ENCODE measurements at regions not wholly inside any gene's neighbourhood (a gene's known extent, or its start where the extent isn't known, plus 50 kb on each side); places are given as distances from the start of the nearest gene placed in this dataset.

DNA sequence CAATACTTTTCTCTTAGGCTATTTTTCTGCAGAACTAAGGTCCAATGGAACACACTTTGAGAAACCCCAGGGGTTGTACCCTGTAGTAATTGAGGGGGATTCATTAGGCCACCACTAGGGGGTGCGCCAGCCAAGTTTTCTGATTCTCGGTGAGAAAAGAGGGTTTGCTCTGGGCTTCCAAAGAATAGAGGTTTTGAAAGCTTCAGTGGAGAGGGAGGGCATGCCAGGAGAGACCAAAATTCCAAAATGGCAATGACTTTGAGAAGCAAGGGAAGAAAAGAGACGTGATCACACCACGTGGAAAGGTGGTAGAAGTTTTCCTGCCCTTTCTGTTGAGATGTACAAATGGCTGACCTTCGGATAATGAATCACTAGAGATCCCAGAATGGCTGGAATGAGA is 323.3 kb downstream of the RPS6KC1 start:
- peak; percentile 38 for DNase-seq (ENCODE audit: low spot score)

DNA sequence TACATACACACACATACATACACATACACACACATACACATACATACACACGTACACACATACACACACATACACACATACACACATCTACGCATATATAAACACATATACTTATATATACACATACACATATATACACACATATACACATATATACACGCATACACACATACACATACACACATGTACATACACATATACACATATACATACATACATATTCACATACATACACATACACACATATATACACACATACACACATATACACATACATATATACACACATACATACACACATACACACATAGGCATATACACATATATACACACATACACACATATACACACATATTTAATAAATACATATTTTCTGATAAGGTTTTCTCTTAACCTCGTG is 324.0 kb downstream of the RPS6KC1 start:
- DNase-seq (ENCODE audit: low spot score): no peak

DNA sequence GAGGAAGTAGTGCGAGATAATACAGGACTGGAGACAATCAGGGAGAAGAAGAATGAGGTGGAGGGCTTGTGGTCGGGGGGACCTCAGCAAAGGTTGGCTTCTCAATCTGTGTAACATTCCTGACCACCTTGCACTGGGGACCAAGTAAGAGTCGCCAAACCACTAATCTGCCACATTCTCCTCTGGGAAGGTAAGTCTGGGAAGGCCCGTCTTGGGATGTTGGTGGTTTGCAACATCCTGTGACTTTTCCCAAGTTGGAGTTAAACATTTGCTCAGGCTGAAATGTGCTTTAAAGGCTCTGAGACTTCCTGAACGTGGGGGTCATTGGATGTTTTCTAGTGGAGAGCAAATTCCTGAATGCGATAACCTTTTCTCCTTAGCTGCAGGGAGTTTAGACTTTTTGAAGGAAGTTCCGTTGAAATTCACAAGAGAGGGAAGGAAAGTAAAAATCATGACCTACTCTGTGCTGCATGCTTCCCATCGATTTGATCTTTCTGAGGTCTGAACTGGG is 325.9 kb downstream of the RPS6KC1 start:
- DNase-seq (ENCODE audit: low spot score): no peak

DNA sequence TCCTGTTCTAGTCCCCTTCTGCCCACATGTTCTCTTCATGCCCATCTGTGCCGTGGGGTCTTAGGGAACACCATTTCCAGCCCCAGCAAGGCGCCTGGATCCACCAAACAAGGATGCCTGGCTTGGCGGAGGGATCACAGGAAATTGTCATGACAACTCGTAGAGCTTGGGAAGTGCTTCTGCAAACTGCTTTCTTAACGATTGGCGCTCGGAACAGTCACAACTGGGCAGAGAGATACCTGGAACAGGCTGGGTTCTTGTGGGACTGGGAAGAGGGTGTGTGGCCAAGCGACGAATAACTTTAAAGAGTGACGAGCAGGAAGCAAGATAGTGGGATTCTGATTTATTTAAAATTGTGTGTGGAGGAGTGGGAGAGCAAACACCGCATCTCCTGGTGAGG is 329.8 kb downstream of the RPS6KC1 start:
- DNase-seq (ENCODE audit: low spot score): no peak

DNA sequence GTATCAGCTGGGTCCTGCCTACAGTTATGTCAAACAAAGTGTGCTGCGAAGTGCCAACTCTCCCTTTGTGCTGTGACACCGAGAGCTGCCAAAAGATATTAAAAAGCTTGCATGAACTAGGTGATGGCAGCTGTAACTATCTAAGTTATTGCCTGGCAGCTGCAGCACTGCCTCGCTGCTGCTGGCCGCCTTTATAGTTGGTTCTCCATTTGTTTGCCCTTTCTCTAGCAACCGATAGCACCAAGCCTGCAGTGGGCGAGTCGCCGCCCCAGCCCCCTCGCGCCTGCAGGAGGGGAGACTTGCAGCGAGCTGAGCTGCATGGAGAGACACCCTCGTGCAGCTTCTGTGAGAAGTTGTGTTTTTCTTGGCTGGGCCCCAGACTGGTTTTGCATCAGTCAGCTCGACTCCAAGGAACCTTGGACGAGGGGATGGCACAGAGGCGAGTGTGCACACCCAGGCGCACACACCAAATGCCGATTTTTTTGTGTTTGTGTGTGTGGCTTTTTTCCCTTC is 330.6 kb downstream of the RPS6KC1 start:
- no peak for DNase-seq (ENCODE audit: low spot score)

DNA sequence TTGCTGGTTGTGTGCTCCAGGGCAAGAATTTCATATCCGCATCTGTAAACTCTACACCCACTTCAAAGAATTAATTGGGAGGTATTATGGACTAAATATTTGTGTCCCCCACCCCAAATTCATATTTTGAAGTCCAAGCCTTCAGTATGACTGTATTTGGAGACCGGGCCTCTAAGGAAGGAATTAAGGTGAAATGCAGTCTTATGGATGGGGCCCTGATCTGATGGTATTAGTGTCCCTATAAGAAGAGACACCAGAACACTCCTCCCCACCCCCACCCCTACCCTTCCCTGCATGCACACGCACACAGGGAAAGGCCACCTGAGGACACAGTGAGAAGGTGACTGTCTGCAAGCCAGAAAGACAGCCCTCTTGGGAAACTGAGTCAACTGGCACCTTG is 332.4 kb downstream of the RPS6KC1 start:
- DNase-seq (ENCODE audit: low spot score): no peak

DNA sequence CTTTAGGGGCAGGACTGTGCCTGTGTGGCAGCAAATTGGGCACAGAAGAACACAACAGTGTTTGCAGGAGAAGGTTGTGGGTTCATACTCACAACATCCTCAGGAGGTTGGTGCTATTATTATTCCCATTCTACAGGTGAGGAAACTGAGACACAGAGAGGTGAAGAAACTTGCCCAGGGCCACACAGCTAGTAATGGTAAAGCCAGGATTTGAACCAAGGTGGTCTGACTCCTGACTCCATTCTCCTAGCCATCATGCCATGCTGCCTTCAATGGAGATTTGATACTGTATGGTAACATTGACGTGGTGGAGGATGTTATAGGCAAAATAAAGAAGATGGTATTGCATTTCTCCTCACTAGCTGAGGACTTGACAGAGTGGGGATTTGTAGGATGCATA is 334.2 kb downstream of the RPS6KC1 start:
- DNase-seq (ENCODE audit: low spot score): no peak

DNA sequence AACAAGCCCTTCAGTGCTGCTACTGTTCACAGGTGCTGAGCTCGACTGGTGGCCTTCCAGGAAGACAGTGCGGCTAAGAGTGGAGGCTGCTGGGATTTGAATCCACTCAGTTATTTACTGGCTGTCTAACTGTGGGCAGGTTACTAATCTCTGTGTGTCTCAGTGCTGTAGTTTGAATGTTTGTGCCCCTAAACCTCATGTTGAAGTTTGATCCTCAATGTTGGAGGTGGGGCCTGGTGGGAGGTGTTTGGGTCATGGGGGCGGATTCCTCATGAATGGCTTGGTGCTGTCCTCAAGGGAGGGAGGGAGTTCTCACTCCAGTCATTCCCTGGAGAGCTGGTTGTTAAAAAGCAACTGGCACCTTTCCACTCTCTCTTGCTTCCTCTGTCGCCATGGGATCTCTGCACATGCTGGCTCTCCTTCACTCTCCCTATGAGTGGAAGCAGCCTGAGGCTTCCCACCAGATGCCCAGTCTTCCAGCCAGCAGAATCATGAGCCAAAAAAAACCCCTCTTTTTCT is 334.8 kb downstream of the RPS6KC1 start:
- DNase-seq (ENCODE audit: low spot score): no peak

DNA sequence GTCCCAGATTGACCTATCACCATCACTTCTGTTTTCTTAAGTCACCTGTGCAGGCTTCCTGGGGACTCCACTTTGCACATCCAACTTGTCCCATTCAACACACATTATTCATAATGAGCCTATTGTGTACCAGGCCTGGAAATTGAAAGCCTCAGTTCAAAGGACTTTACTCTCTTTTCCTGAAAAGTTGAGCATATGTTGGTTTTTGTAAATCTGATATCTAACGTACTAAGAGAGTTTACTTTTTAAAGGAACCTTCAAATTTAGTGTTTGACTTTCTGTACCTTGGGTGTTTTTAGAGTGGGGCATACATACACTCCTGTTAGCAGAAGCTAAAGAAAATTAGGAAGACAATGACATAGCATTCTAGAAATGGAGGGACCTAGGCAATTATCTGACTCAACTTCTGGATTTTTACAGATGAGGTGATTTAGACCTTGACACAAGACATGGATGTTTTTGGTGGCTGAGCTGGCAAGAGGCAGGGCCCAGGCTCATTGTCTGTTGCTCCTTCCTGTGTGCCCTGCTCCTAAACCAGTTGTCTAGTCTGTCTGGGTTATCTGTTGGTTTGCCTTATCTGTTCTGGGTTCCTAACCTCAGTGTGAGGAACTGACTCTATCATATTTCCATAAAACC is 336.5 kb downstream of the RPS6KC1 start:
- no peak for DNase-seq (ENCODE audit: low spot score)

DNA sequence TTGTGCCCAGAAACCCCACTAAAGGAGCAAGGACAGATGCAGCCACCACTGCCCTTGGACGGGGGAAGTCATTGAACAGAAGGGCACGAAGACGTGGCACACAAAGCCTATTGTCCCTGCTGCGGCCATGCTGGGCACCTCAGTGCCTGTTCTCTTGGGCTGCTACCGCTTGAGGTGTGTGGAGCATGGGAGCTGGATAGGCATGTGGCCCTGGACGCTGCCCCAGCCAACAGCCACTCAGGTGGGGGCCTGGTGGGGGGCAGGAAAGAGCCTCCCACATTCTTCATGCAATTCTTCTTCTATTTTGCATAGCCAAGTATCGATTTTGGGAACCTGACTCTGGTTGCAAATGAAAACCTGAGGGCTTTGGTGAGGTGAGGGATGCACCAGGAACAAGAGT is 337.2 kb downstream of the RPS6KC1 start:
- DNase-seq (ENCODE audit: low spot score): no peak

DNA sequence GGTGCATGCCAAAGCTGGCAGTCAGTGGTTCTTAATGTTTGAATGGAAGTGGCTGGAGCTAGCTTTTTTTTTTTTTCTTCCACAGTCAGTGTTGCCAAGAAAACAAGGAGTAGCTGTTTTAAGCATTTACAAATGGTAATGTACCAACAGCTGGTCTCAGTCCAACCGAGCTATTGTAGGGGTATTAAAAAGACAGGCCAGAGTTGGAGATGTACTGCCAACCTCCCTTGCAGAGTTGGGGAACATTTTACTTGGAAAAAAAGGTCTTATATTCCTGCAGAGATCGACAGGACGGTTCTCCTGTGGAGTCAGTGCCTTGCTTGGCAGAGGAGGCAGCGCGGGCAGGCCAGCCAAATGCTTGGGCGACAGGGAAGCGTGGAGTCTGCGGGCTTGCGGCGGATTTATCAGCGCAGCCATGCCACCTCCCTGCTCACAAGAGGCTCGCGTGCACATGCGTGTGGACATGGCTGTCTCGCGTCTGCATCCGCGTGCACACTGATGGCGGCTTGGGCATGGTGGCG is 338.1 kb downstream of the RPS6KC1 start:
- DNase-seq (ENCODE audit: low spot score): no peak

DNA sequence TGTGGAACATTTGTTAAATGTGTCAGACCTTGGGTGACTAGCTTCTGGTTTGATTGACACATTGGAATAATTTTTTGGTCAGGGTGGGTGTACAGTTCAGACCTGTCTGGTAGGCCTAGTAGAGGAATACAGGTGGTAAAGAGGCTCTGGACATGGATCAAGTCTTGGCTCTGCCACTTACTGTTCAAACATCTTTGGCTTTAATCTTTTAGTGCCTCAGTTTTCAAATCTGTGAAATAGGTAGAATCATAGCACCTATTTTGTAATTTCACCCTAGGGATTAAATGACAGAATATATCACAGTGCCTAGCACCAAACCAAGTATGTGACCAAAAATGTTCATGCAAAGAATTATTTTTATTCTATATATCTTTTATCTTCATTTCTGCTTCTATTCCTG is 340.4 kb downstream of the RPS6KC1 start:
- DNase-seq (ENCODE audit: low spot score): no peak

DNA sequence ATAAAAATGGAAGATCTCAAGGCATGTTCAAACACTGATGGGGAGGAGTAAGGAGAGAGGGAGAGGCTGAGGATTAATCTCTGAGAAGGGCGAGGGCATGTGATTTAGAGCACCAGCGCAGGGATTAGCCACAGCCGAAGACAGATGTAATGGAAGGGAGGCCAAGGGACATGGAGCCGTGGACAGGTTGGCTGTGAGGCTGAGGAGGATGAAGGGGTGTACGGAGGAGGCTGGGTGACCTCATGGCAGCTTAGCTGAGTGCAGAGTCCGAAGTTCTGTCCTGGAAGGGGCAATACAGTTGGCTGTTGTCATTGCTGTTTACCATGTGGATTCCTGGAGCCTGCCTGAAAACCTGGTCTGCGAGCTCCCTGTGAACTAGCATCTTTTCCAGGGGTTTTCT is 342.8 kb downstream of the RPS6KC1 start:
- DNase-seq (ENCODE audit: low spot score): no peak

DNA sequence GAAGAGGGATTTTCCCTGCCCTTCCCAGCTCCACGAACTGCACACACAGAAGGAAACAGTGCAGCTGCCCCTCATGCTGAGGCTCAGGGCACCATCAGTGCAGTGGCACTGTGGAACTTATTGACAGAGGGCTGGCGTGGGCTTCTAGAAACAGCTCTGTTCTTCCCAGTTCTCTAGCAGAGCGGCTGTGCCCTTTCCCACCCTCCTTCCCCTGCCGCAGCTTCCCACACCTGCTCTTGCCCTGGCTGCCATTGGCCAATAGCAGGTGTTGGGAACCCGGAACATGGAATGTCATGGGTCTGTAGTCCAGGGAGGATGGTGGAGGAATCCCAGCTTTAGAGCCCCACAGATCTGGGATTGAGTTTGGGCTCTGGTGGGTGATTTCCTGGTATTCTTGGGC is 343.8 kb downstream of the RPS6KC1 start:
- no peak for DNase-seq (ENCODE audit: low spot score)

DNA sequence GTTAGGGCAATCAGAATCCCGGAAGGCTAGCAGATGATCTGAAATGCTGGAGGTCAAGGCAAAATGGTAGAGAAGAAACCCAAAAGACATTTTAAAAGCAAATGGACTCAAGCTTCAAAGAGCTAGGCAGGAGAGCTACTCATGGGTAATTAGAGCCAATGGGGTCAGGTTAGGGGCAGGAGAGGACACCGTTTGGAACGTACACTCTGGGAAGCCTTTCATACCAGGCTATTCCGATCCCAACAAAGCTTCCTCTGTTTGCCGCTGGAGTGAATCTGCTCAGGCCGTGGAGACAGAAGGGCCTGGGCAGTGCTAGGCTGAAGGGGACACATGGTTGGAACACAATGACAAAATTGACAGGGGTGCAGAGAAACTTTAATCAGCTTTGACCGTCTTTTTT is 346.6 kb downstream of the RPS6KC1 start:
- no peak for DNase-seq (ENCODE audit: low spot score)

DNA sequence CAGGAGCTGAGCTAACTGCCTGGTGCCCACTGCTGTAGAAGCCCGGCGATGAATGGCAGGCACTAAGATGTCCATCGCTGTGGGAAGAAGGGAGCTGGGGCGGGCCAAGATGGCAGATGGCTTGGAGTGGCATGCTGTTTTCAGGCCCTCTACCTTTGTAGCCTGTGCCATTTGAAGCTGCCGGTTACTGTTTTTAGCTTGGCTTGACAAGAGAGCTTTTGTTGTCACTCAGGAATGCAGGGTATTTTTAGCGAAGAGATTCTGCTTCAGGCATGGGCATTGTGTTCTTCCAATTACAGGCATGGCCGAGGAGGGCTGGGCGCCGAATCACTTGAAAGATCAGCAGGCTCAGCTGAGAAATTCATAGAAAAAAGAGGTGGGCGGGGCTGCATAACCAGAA is 348.7 kb downstream of the RPS6KC1 start:
- DNase-seq (ENCODE audit: low spot score): no peak

DNA sequence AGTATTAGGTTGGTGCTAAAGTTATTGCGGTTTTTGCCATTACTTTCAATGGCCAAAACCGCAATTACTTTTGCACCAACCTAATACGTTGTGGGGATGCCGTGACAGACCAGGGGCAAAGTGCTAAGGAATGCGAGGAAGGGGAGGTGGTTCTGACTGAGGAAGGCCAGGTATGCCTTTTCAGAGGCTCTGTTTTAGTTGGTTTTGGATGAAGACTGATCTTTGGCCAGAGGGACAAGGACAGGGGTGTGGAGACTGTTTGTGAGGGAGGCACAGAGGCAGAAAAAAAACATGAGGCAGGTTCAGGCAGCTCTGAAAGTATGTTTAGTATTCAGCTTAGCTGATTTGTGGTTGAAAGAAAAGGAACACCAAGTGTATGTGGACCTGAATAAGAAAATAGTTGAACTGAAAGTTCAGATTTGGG is 358.2 kb downstream of the RPS6KC1 start:
- DNase-seq (ENCODE audit: low spot score): no peak

DNA sequence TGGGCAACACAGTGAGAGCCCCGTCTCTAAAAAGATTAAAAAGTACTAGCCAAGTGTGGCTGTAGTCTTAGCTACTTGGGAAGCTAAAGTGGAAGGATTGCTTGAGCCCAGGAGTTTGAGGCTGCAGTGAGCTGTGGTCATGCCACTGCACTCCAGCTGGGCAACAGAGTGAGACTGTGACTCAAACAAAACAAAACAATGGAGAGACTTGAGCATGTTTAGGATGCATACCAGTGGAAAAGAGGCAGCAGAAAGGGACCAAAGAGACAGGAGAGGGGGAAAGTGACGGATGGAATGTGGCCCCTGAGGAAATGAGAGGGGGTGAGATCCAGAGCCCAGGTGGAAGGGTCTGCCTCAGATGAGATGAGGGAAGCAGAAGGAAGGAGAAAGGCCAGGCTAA is 358.9 kb downstream of the RPS6KC1 start:
- no peak for DNase-seq (ENCODE audit: low spot score)

DNA sequence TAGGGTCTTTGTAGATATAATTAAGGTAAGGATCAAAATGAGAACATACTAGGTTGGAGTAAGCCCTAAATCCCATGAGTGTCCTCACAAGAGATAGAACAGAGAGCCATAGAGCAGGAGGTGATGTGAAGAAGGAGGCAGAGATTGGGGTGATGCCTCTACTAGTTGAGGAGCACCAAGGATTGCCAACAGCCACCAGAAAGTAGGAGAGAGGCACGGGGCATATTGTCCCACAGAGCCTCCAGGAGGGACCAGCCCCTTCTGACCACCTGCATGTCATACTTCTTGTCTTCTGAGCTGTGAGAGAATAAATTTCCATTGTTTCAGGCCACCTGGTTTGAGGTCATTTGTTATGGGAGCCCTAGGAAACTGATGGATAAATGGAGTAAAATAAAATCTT is 363.3 kb downstream of the RPS6KC1 start:
- DNase-seq (ENCODE audit: low spot score): no peak

DNA sequence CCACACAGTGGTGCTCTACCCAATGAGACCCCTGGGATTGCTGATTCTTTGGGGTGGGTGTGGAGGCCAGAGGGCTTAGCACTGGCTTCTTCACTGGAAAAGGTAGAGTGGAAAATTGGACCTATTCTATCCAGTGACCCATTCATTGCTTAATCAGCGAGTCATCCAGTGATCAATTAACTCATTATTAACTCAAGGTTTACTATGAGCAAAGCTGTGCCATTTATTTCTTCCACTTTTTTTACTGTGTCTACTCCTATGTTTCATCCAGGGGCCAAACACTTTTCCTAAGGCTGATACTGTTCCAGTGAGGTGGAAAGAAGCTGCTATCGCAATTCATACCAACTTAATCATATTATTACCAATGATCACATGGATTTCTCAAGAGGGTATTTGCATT is 363.9 kb downstream of the RPS6KC1 start:
- no peak for DNase-seq (ENCODE audit: low spot score)

DNA sequence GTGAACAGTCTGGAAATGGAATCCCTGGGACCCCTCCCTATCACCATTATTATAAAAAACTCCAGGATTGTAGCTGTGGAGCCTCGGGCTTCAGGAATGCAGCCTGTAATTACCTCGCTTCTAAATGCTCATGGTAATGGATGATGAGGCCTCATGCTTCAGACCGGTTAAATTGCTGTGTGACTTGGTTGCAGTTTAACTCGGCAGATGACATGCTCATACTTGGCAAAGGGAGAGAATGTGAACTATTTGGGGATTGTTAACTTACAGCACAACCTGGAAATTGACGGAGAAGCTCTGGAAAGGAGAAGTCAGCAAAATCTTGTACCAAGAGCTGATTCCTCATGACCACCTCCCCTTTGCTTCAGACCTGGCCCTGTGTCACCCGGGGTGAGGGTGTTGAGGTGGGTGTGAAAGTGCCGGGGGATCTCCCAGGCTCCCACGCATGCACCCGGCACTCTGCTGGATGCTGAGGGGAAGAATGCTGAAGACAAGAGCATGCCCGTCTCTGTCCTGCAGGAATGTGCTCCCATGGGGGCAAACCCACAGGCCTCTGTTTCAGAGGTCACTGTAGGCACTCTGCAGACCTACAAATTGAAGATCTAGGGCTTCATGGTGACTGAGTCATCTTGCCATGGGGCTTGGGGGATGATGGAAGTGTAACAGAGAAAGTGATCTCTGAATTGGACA is 364.8 kb downstream of the RPS6KC1 start:
- DNase-seq (ENCODE audit: low spot score): no peak

DNA sequence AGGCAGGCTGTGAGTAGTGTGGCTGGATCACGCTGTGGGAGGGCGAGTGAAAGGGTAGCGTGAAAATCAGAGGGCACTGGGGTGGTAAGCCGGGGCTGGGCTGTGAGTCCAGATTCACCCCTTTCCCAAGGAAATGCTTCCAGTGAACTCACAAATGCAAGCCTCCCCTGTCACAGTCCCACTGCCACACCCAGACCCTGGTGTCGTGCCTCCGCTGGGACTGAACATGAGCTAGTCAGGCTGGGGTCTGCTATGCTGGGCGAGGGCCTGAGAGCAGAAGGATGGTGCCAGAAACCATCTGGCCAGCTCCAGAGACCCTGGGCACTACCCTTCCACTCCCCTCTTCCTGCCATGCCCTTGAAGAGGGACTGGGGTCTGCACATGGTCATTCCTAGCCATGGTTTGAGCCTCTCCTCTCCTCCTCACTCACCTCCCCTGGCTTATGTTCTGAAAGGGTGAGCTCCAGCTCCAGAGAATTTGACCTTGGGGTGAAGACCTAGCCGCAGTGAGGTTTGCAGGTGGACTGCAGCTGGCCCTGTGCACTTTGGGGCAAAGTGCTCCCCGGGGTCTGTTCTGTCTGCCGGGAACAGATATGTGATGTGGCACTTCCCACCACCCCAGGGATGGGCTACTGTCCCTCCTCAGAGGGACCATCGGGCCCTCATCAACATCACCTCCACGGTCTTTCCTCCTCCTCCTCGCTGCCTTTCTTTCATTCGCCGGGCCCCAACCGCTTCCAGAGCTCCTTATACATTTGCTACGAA is 365.6 kb downstream of the RPS6KC1 start:
- DNase-seq (ENCODE audit: low spot score): no peak

Measured in mucosa of gallbladder (tissue), 1 donor.